OCI-LY1 (cell line): ENCODE measurements at regions not wholly inside any gene's neighbourhood (a gene's known extent, or its start where the extent isn't known, plus 50 kb on each side); places are given as distances from the start of the nearest gene placed in this dataset.

Experiments used
- H2AFZ ChIP-seq: fragments of 200-600 bp; sonication (generic), shearing (Covaris generic); 2 replicates; pipeline ENCODE4 v1.6.0; 2014; ENCODE audit warnings: antibody characterized with exemption, mild to moderate bottlenecking, low read length
- H3F3A ChIP-seq: fragments of 200-600 bp; sonication (generic), shearing (Covaris generic); 2 replicates; pipeline ENCODE4 v1.6.0; 2014; ENCODE audit warnings: mild to moderate bottlenecking, antibody characterized with exemption, low read length, moderate library complexity; ENCODE audit not compliant: insufficient read depth
- H3K27ac ChIP-seq: fragments of 200-600 bp; sonication (generic); 2 replicates; pipeline ENCODE4 v1.5.1; 2014; ENCODE audit warnings: low read length, mixed run types, mild to moderate bottlenecking, low read depth; ENCODE audit not compliant: poor library complexity, severe bottlenecking
- H3K27me3 ChIP-seq: fragments of 200-600 bp; sonication (generic); 2 replicates; pipeline ENCODE4 v1.6.0; 2014; ENCODE audit warnings: antibody characterized with exemption, mild to moderate bottlenecking, low read length, moderate library complexity; ENCODE audit not compliant: insufficient read depth
- H3K36me3 ChIP-seq: fragments of 200-600 bp; sonication (generic); 2 replicates; pipeline ENCODE4 v1.6.1; 2014; ENCODE audit warnings: mild to moderate bottlenecking, antibody characterized with exemption, low read length, moderate library complexity, mixed read lengths; ENCODE audit not compliant: insufficient read depth
- H3K4me1 ChIP-seq: fragments of 200-600 bp; sonication (generic); 2 replicates; pipeline ENCODE4 v1.5.1; 2014; ENCODE audit warnings: mild to moderate bottlenecking, low read length, moderate library complexity; ENCODE audit not compliant: insufficient read depth, severe bottlenecking
- H3K4me2 ChIP-seq: fragments of 200-600 bp; sonication (generic), shearing (Covaris generic); 2 replicates; pipeline ENCODE4 v1.6.1; 2014; ENCODE audit warnings: low read length
- H3K4me3 ChIP-seq: fragments of 200-600 bp; sonication (generic); 2 replicates; pipeline ENCODE4 v1.5.1; 2014; ENCODE audit warnings: low read length, low read depth, mild to moderate bottlenecking, mixed read lengths; ENCODE audit not compliant: poor library complexity, severe bottlenecking
- H3K79me2 ChIP-seq: fragments of 200-600 bp; shearing (Covaris generic); 2 replicates; pipeline ENCODE4 v1.6.1; 2016; ENCODE audit warnings: mixed run types, low read length, mixed read lengths; ENCODE audit not compliant: insufficient read depth
- H3K9ac ChIP-seq: fragments of 200-600 bp; sonication (generic), shearing (Covaris generic); 2 replicates; pipeline ENCODE4 v1.6.1; 2014; ENCODE audit warnings: mild to moderate bottlenecking, low read length, mixed read lengths
- H3K9me2 ChIP-seq: fragments of 200-600 bp; sonication (generic), shearing (Covaris generic); 2 replicates; pipeline ENCODE4 v1.6.1; 2014; ENCODE audit warnings: low read depth, mild to moderate bottlenecking, low read length, mixed read lengths
- H3K9me3 ChIP-seq: fragments of 200-600 bp; shearing (Covaris generic); 2 replicates; pipeline ENCODE4 v1.6.1; 2014; ENCODE audit warnings: low read length, mixed read lengths
- H4K20me1 ChIP-seq: fragments of 200-600 bp; sonication (generic), shearing (Covaris generic); 2 replicates; pipeline ENCODE4 v1.6.0; 2016; ENCODE audit warnings: mild to moderate bottlenecking, low read length; ENCODE audit not compliant: insufficient read depth
- CTCF ChIP-seq: fragments of 200-600 bp; sonication (generic), shearing (Covaris generic); IDR thresholded peaks from 2 replicates; pipeline ENCODE4 v1.5.1; 2017; ENCODE audit warnings: mild to moderate bottlenecking, antibody characterized with exemption, low read length, moderate library complexity, mixed read lengths
- EZH2 ChIP-seq: fragments of 200-600 bp; sonication (generic), shearing (Covaris generic); IDR thresholded peaks from 2 replicates; pipeline ENCODE4 v1.8.0; 2017; ENCODE audit warnings: borderline replicate concordance, mixed run types, mild to moderate bottlenecking, antibody characterized with exemption, low read length, moderate library complexity, mixed read lengths

- Histone ChIP-seq H3K4me1 (no peaks in the 10 kb centered on the region), H3K9me3 (no peaks in the 10 kb centered on the region), H3K27ac (no peak overlapping the region), H3K9ac (no peak overlapping the region), H3K4me2 (no peak overlapping the region), H3K4me3 (no peak overlapping the region), H2AFZ (no peak overlapping the region), H3K36me3 (no peaks in the 10 kb centered on the region), H3K79me2 (no peaks in the 10 kb centered on the region), H3K27me3 (no peaks in the 10 kb centered on the region), H4K20me1 (no peaks in the 10 kb centered on the region), H3K9me2 (no peaks in the 10 kb centered on the region), H3F3A (no peaks in the 10 kb centered on the region)
- TF ChIP-seq EZH2 = no peak
- TF ChIP-seq CTCF = no peak
These were observed 120.5 kb upstream of the NAV3 start for GRCh38 chr12:77710209-77710608.

GRCh38 chr12:77697126-77697525 is 133.6 kb upstream of the NAV3 start:
- Histone ChIP-seq H3K27ac (no peak overlapping the region), H3K9ac (no peak overlapping the region), H3K4me1 (no peaks in the 10 kb centered on the region), H3K79me2 (no peaks in the 10 kb centered on the region), H3K4me3 (no peak overlapping the region), H3K27me3 (no peaks in the 10 kb centered on the region), H3K9me3 (no peaks in the 10 kb centered on the region), H4K20me1 (no peaks in the 10 kb centered on the region), H3K36me3 (no peaks in the 10 kb centered on the region), H2AFZ (no peak overlapping the region), H3F3A (no peaks in the 10 kb centered on the region), H3K9me2 (no peaks in the 10 kb centered on the region), H3K4me2 (no peak overlapping the region)
- TF ChIP-seq EZH2 (no peak), CTCF (no peak)

- TF ChIP-seq EZH2 (no peak), CTCF (no peak)
- Histone ChIP-seq H3K27ac (no peak overlapping the region), H3K4me3 (no peak overlapping the region), H2AFZ (no peak overlapping the region), H3K9ac (no peak overlapping the region), H3K9me2 (no peaks in the 10 kb centered on the region), H3K9me3 (no peaks in the 10 kb centered on the region), H3K36me3 (no peaks in the 10 kb centered on the region), H3K4me1 (no peaks in the 10 kb centered on the region), H3K4me2 (no peak overlapping the region), H4K20me1 (no peaks in the 10 kb centered on the region), H3K27me3 (no peaks in the 10 kb centered on the region), H3K79me2 (no peaks in the 10 kb centered on the region), H3F3A (no peaks in the 10 kb centered on the region)
These were observed 134.5 kb upstream of the NAV3 start for GRCh38 chr12:77696183-77696582.
